MG63 (cell line): ENCODE measurements at regions not wholly inside any gene's neighbourhood (a gene's known extent, or its start where the extent isn't known, plus 50 kb on each side); places are given as distances from the start of the nearest gene placed in this dataset.
"Not testable (repeated sequence)": the region's sequence is repeated elsewhere in the genome, so short reads cannot be mapped to it uniquely, and the experiment has no call there.

Experiments used
- DNase-seq: peaks from one replicate; pipeline ENCODE4 v3.0.0-alpha.2; 2020
- H3K27me3 ChIP-seq: fragments of 250-450 bp; sonication (Bioruptor Pico); 2 replicates; pipeline ENCODE4 v1.5.1; 2020; ENCODE audit warnings: mild to moderate bottlenecking, moderate library complexity
- H3K36me3 ChIP-seq: fragments of 250-450 bp; sonication (Bioruptor Pico); 2 replicates; pipeline ENCODE4 v1.5.1; 2020; ENCODE audit warnings: mild to moderate bottlenecking, moderate library complexity
- H3K4me3 ChIP-seq: fragments of 250-450 bp; sonication (Bioruptor Pico); 2 replicates; pipeline ENCODE4 v1.5.1; 2020; ENCODE audit warnings: mild to moderate bottlenecking, moderate library complexity
- H3K9me3 ChIP-seq: fragments of 250-450 bp; sonication (Bioruptor Pico); 2 replicates; pipeline ENCODE4 v1.5.1; 2020; ENCODE audit warnings: mild to moderate bottlenecking, moderate library complexity

DNA sequence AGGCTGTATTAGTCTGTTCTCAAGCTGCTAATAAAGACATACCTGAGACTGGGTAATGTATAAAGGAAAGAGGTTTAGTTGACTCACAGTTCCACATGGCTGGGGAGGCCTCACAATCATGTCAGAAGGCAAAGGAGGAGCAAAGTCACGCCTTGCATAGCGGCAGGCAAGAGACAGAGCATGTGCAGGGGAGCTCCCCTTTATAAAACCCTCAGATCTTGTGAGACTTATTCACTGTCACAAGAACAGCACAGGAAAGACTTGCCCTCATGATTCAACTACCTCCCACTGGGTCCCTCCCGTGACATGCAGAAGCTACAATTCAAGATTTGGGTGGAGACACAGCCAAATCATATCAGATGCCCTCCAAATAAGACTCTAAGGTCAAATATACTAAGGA lies 139.4 kb upstream of the TOP1 start:
- H3K27me3 ChIP-seq, H3K36me3 ChIP-seq, H3K9me3 ChIP-seq, DNase-seq, H3K4me3 ChIP-seq: not testable (repeated sequence)

DNA sequence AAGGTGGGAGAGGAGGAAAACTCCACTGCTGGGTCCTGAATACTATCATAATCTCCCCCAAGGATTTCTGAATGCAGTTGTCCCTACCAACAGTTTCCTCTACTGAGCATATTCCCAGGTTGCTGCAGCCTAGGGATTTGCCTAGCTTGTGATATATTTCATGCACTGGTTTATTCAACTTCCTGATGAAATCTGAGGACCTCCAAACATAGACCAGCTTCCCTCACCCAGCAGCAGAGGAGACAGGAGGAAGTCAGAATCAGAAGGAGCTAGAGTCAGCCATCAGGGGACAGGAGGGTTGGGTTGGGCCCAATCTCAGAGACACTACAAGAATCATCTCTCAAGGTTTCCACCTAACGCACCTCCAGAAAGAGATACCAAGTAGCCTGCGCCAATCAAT lies 138.4 kb upstream of the TOP1 start:
- Histone ChIP-seq H3K27me3 (no peaks in the 10 kb centered on the region), H3K36me3 (no peaks in the 10 kb centered on the region), H3K9me3 (no peaks in the 10 kb centered on the region), H3K4me3 (no peak overlapping the region)
- DNase-seq: no peak

DNA sequence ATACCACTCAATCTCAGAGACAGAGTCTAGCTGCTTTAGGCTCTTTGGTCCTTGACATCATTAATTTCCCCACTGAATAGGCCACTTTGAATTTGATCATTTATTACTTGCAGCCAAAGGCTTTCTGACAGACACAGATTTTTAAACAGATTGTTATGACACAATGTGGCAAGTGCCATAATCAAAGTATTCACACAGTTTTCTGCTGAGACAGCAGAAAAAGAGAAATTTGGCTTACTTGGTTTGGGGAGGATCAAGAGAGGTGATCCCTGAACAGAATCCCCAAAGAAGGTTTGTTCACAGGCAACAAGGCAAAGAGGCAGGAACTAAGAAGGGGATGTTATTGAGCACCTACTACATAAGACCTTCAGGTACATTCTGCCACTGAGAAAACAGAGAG lies 138.0 kb upstream of the TOP1 start:
- DNase-seq: no peak
- H3K36me3 ChIP-seq: no peaks in the 10 kb centered on the region
- H3K4me3 ChIP-seq: no peak overlapping the region
- no peaks in the 10 kb centered on the region for H3K27me3 ChIP-seq
- no peaks in the 10 kb centered on the region for H3K9me3 ChIP-seq

DNA sequence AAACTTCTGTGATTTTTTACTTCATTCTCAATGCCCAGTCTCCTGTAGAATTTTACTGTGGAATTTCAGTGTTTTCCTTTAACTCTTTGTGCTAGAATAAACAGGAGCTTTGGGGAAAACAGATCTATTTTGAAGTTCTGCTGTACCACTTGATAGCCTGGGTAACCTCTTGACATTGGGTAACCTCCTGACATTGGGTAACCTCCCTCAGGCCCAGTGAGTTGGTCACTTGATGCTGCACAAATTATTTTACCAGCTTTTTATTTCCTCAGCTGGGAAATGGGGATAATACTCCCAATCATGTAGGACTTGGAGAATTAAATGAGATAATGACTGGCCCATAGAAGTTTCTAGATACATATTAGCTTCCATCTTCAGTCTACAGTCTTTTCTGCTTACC lies 137.3 kb upstream of the TOP1 start:
- no peaks in the 10 kb centered on the region for H3K9me3 ChIP-seq

DNA sequence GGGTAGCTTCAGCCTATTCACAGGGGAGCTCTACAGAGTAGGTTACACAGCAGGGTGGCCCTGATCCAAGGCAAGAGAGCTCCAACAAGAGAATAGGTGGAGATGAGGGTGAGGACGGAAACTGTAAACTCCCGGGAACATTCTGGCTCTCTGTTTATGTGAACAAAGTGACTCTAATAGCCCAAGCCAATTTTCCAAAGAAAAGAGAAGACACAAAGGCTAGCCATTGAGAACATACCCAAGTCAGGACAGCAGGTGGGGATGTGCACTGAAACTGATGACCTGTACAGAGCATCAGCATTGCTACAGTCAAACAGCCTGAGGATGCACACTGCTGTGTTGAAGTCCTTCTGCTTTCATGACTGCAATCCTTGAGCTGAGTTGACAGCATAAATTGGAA lies 136.0 kb upstream of the TOP1 start:
- Histone ChIP-seq H3K4me3 (no peak overlapping the region), H3K36me3 (no peaks in the 10 kb centered on the region), H3K9me3 (no peaks in the 10 kb centered on the region), H3K27me3 (no peaks in the 10 kb centered on the region)
- no peak for DNase-seq

More for the DNA sequence above, 137.3 kb upstream of the TOP1 start:
- H3K36me3 ChIP-seq: no peaks in the 10 kb centered on the region
- no peak for DNase-seq
- H3K27me3 ChIP-seq: no peaks in the 10 kb centered on the region
- H3K4me3 ChIP-seq: no peak overlapping the region

DNA sequence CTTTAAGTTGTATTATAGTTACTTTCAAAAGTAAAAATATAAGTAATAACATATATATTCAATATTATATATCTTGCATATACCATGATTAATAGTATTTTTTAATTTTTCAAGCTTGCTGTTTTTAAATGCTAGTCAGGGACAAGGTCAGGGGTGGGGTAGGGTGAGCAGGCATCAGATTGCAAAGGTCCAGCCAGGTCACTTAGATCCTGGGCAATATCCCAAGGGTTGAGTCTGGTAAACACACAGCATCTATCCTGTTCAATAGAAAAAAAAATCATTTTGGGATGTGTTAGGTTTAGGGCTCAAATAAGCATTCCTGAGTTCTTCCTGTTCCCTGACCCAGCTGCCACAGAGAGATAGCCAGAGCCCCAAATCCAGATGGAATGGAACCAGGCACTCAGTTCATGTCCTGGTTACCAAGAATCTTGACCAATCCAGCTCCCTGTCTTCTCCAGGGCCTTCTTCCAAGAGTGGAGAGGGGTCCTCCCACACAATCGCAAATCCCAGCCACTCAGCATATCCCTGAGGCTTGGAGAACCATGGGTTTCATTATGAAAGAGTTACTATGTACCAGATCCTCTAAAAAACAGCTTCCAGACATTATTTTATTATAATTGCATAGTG lies 134.9 kb upstream of the TOP1 start:
- no peaks in the 10 kb centered on the region for H3K36me3 ChIP-seq
- no peak overlapping the region for H3K4me3 ChIP-seq
- H3K27me3 ChIP-seq: no peaks in the 10 kb centered on the region
- no peak for DNase-seq
- no peaks in the 10 kb centered on the region for H3K9me3 ChIP-seq

DNA sequence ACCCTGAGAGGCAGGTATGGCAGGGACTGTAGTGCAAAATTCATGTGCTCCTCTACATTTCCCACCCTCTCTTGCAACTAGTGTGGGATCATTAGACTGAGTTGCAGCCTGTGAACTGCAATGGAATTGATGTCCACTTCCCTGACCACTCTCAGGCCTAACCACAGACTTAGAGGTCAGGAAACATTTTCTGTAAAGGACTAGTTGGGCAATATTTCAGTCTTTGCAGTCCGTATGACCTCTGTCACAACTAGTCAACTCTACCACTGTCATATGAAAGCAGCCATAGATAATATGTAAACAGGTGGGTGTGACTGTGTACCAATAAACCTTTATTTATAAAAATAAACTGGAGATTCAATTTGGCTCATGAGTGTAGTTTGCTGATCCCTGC lies 134.4 kb upstream of the TOP1 start:
- Histone ChIP-seq H3K4me3 (no peak overlapping the region), H3K9me3 (no peaks in the 10 kb centered on the region), H3K36me3 (no peaks in the 10 kb centered on the region), H3K27me3 (no peaks in the 10 kb centered on the region)
- DNase-seq: no peak

DNA sequence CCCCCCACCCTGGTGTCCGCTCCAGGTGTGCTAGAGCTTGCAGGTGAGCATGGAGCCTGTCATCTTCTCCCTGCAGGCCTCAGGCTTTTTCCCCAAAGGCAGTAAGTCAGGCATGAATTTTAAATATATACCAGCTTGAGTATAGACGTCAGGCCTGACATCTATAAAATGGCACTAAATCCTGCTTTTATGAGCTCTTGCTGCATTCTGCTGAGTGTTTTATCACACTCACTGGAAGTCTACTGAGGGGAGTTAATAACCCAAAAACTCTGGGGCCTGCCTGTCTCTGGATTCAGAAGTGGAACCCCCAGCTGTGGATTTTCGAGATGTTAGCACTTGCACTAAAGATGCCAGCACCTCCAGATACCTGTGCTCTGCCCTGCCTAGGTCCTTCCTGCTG lies 133.4 kb upstream of the TOP1 start:
- Histone ChIP-seq H3K4me3 (no peak overlapping the region), H3K36me3 (no peaks in the 10 kb centered on the region), H3K27me3 (no peaks in the 10 kb centered on the region), H3K9me3 (no peaks in the 10 kb centered on the region)
- DNase-seq: no peak

DNA sequence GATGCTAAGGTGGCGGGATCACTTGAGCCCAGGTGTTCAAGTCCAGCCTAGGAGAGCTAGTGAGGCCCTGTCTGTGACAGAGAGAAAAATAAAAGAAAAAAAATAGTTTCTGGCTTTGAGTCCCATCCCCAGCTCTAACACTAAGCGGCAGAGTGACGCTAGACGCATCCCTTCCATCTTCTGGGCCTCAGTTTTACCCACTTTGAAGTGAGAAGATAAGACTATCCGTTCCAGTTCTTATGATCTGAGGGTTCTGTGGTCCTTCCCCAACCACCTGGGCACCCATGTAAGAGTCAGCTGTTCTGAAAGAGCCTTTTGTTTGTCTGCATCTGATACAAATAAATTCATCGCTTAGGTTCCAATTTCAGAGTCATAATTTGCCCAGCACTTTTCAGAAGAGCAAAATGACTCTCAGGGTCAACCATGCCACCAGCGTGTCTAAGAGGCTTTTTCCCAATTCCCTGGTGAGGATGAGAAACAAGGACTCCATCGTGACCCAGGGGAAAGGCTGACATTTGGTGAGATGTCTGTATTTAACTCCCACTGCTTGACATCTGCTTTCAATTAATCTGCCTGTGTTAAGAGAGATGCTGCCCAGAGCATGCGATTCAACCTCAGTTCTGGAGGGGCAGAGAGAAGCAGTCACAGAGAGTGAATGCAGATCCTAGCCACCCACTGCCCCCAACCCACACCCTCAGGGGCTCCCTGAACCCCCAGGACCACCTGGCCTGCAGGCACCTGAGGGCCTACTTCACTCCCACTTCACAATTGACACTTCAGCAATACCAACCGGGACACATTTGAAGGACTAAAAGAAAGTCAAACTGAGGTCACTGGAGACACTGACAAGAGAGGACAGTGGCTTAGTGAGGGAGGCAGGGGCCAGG lies 131.6 kb upstream of the TOP1 start:
- H3K9me3 ChIP-seq: no peaks in the 10 kb centered on the region
- DNase-seq: no peak

DNA sequence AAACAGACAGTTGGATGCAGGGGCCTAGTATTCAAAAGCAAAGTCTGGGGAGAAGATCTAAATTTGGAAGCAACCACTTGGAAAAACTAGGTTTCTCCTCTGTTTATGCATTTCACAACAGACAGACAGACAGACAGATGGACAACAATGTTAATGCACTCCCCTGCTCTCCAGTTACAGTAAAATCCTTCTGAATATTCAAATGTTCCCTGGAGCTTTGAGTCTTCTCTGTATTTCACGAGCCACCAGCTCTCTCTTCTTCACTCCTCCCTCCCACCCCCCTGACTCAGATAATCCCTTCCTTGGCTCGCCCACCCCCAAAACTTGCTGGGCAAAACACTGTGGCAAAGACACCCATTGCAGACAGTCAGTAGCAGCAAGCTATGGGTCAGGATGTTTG lies 129.3 kb upstream of the TOP1 start:
- H3K36me3 ChIP-seq: no peaks in the 10 kb centered on the region
- H3K27me3 ChIP-seq: no peaks in the 10 kb centered on the region
- no peaks in the 10 kb centered on the region for H3K9me3 ChIP-seq
- H3K4me3 ChIP-seq: no peak overlapping the region
- DNase-seq: no peak

More for the DNA sequence above, 131.6 kb upstream of the TOP1 start:
- H3K27me3 ChIP-seq: no peaks in the 10 kb centered on the region
- no peaks in the 10 kb centered on the region for H3K36me3 ChIP-seq
- no peak overlapping the region for H3K4me3 ChIP-seq

DNA sequence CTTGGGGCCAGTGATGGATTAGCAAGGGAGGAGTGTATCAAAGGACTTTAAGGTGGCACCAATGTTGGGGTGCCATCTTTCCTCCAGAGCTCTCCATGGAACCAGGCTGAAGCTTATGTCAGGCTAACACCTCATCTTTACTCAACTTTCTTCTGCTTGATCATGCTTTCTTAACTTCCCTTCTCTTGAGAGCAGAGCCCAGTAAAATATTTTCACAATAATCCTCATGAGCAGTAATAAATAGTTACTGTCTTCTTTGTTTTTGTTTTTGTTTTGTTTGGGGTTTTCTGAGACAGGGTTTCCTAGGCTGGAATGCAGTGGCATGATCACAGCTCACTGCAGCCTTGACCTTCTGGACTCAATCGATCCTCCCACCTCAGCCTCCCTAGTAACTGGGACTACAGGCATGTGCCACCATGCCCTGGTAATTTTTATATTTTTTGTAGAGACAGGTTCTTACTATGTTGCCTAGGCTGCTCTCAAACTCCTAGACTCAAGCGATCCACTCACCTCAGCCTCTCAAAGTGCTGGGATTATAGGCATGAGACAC lies 127.9 kb upstream of the TOP1 start:
- no peaks in the 10 kb centered on the region for H3K27me3 ChIP-seq
- no peaks in the 10 kb centered on the region for H3K9me3 ChIP-seq
- no peak overlapping the region for H3K4me3 ChIP-seq
- H3K36me3 ChIP-seq: no peaks in the 10 kb centered on the region
- no peak for DNase-seq

DNA sequence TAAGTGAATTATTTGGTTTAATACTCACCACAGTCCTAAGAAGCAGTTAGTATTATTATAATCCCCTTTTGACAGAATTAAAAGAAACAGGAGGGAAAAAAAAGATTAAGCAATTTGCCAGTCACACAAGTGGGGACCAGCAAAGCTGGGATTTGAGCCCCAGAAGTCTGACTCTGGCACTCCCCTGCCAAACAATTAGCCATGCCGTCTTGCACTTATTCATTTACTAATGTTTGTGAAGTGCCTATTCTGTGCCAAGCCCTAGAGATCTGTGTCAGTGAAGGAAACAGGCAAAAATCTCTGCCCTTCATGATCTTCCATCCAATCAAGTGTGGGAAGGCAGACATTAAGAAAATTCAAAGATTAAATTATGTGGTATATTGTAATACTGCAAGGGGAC lies 126.0 kb upstream of the TOP1 start:
- DNase-seq: no peak
- Histone ChIP-seq H3K9me3 (no peaks in the 10 kb centered on the region), H3K36me3 (no peaks in the 10 kb centered on the region), H3K27me3 (no peaks in the 10 kb centered on the region), H3K4me3 (no peak overlapping the region)

DNA sequence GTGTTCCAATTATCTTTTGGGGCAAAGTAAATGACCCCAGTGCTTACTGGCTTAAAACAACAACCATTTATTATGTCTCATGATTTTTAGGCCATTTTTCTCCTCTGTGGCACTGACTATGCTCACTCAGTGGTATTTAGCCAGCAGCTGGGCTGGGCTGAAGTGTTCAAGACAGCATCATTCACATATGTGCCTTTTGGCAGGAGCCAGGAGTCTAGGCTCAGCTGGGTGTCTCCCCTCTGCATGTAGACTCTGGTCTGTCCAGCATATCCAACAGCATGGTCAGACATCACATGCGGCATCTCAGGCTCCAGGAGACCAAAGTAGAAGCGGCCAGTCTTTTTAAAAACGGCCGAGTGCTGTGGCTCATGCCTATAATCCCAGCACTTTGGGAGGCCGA lies 120.3 kb upstream of the TOP1 start:
- H3K9me3 ChIP-seq: no peaks in the 10 kb centered on the region
- no peaks in the 10 kb centered on the region for H3K36me3 ChIP-seq
- no peaks in the 10 kb centered on the region for H3K27me3 ChIP-seq
- H3K4me3 ChIP-seq: no peak overlapping the region
- DNase-seq: no peak

DNA sequence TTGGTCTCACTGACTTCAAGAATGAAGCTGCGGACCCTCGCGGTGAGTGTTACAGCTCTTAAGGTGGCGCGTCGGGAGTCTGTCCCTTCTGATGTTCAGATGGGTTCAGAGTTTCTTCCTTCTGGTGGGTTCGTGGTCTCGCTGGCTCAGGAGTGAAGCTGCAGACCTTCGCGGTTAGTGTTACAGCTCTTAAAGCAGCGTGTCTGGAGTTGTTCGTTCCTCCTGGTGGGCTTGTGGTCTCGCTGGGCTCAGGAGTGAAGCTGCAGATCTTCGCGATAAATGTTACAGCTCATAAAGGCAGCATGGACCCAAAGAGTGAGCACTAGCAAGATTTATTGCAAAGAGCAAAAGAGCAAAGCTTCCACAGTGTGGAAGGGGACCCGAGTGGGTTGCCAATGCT lies 119.1 kb upstream of the TOP1 start:
- H3K9me3 ChIP-seq, H3K27me3 ChIP-seq: not testable (repeated sequence)

DNA sequence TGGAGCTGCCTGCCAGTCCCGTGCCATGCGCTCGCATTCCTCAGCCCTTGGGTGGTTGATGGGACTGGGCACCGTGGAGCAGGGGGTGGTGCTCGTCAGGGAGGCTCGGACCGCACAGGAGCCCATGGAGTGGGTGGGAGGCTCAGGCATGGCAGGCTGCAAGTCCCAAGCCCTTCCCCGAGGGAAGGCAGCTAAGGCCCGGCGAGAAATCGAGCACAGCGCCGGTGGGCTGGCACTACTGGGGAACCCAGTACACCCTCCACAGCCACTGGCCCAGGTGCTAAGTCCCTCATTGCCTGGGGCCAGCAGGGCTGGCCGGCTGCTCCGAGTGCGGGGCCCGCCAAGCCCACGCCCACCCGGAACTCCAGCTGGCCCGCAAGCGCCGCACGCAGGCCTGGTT lies 118.2 kb upstream of the TOP1 start:
- H3K9me3 ChIP-seq, H3K27me3 ChIP-seq, H3K4me3 ChIP-seq, H3K36me3 ChIP-seq, DNase-seq: not testable (repeated sequence)

More for the DNA sequence above, 119.1 kb upstream of the TOP1 start:
- H3K36me3 ChIP-seq, DNase-seq, H3K4me3 ChIP-seq: not testable (repeated sequence)

DNA sequence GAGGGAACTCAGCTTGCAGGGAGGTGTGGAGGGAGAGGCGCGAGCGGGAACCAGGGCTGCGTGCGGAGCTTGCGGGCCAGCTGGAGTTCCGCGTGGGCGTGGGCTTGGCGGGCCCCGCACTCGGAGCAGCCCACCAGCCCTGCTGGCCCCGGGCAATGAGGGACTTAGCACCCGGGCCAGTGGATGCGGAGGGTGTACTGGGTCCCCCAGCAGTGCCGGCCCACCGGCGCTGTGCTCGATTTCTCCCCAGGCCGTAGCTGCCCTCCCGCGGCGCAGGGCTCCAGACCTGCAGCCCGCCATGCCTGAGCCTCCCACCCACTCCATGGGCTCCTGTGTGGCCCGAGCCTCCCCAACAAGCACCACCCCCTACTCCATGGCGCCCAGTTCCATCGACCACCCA lies 117.5 kb upstream of the TOP1 start:
- not testable (repeated sequence) for DNase-seq, H3K9me3 ChIP-seq, H3K27me3 ChIP-seq, H3K4me3 ChIP-seq, H3K36me3 ChIP-seq

DNA sequence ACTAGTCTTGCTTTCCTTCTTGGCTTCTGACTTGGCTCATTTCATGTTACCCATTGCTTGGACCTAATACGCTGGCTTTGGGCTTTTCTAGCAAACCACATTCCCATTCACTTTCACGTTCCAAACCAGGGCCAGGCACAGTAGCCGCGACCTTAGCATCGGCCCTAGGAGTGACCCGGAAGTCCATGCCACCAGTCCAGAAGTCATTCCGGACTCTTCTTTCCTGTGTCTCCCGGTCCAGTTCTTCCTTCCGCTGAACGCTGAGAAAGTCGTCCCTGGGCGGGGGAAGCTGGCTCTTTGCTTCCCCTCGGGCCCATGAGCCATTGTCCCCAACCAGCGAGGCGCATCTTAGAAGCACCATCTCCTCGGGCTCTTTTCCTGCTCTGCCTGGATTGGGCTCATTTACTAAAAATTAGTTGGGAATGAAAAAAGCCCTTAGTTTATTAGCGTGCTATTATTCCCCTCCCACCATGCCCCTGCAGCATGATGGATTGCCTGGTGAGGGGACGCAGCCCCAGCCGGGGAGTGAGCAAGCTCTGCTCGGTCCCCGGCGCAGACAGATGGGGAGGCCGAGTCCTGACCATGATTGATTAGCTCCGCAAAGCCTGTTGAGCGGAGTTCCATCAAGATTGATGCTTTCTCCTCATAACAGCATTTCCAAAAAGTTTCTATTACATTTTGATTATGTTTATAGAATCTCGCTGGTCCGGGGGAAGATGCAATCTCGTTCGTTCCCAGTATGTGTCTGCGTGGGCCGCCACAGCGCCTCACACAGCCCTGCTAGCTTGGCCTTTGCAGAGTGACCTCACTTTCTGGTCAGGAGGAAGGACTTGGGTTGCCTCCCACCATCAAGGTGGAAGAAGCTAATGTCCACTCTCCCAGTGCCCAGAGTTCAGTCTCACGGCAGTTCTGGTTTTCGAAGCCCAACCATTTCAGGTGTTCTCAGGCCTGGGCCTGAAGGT lies 115.1 kb upstream of the TOP1 start:
- no peak for DNase-seq
- no peaks in the 10 kb centered on the region for H3K36me3 ChIP-seq
- H3K9me3 ChIP-seq: no peaks in the 10 kb centered on the region
- no peak overlapping the region for H3K4me3 ChIP-seq
- H3K27me3 ChIP-seq: no peaks in the 10 kb centered on the region
